ENCODE measurements at regions not wholly inside any gene's neighbourhood (a gene's known extent, or its start where the extent isn't known, plus 50 kb on each side); places are given as distances from the start of the nearest gene placed in this dataset.

- no peaks in the 10 kb centered on the region for H3K9me3 ChIP-seq
- H3K27me3 ChIP-seq: no peaks in the 10 kb centered on the region
- H3K27ac ChIP-seq: no peak overlapping the region
- ATAC-seq (no peak), DNase-seq (no peak)
- no peaks in the 10 kb centered on the region for H3K4me1 ChIP-seq
- no peaks in the 10 kb centered on the region for H3K36me3 ChIP-seq
- no peak overlapping the region for H3K4me3 ChIP-seq
- no peak for TF ChIP-seq CTCF (IDR thresholded peaks at IDR 0.05)
- intact Hi-C loops (cut with DNase I): no loop called here
Observed at GRCh38 chr1:224521904-224522734, 87.5 kb upstream of the WDR26 start.

- no peaks in the 10 kb centered on the region for H3K9me3 ChIP-seq
- no peaks in the 10 kb centered on the region for H3K4me1 ChIP-seq
- intact Hi-C loops (cut with DNase I): no loop called here
- no peak for TF ChIP-seq CTCF (IDR thresholded peaks at IDR 0.05)
- DNase-seq (no peak), ATAC-seq (no peak)
- no peaks in the 10 kb centered on the region for H3K27me3 ChIP-seq
- H3K4me3 ChIP-seq: no peak overlapping the region
- H3K36me3 ChIP-seq: no peaks in the 10 kb centered on the region
- no peak overlapping the region for H3K27ac ChIP-seq
Observed at GRCh38 chr1:224523676-224524075, 89.1 kb upstream of the WDR26 start.

- no peak for TF ChIP-seq CTCF (IDR thresholded peaks at IDR 0.05)
- intact Hi-C loops (cut with DNase I): no loop called here
- Histone ChIP-seq H3K36me3 (no peaks in the 10 kb centered on the region), H3K4me3 (no peak overlapping the region), H3K9me3 (no peaks in the 10 kb centered on the region), H3K27ac (no peak overlapping the region), H3K4me1 (no peaks in the 10 kb centered on the region), H3K27me3 (no peaks in the 10 kb centered on the region)
- ATAC-seq: no peak
- no peak for DNase-seq
Observed at GRCh38 chr1:224524679-224525078, 90.1 kb upstream of the WDR26 start.

GRCh38 chr1:224525411-224526040, 90.6 kb upstream of the CNIH3 start:
- DNase-seq: no peak
- Histone ChIP-seq H3K9me3 (no peaks in the 10 kb centered on the region), H3K4me1 (no peaks in the 10 kb centered on the region), H3K36me3 (no peaks in the 10 kb centered on the region), H3K4me3 (no peak overlapping the region), H3K27me3 (no peaks in the 10 kb centered on the region), H3K27ac (no peak overlapping the region)
- no peak for TF ChIP-seq CTCF (IDR thresholded peaks at IDR 0.05)
- no peak for ATAC-seq
- intact Hi-C loops (cut with DNase I): no loop called here

- Histone ChIP-seq H3K27me3 (no peaks in the 10 kb centered on the region), H3K27ac (no peak overlapping the region), H3K4me3 (no peak overlapping the region), H3K4me1 (no peaks in the 10 kb centered on the region), H3K9me3 (no peaks in the 10 kb centered on the region), H3K36me3 (no peaks in the 10 kb centered on the region)
- intact Hi-C loops (cut with DNase I): no loop called here
- ATAC-seq: no peak
- no peak for TF ChIP-seq CTCF (IDR thresholded peaks at IDR 0.05)
- no peak for DNase-seq
Observed at GRCh38 chr1:224526771-224527170, 89.3 kb upstream of the CNIH3 start.

Measured in upper lobe of right lung (tissue), 1 donor.